ENCODE measurements at regions not wholly inside any gene's neighbourhood (a gene's known extent, or its start where the extent isn't known, plus 50 kb on each side); places are given as distances from the start of the nearest gene placed in this dataset.

DNA sequence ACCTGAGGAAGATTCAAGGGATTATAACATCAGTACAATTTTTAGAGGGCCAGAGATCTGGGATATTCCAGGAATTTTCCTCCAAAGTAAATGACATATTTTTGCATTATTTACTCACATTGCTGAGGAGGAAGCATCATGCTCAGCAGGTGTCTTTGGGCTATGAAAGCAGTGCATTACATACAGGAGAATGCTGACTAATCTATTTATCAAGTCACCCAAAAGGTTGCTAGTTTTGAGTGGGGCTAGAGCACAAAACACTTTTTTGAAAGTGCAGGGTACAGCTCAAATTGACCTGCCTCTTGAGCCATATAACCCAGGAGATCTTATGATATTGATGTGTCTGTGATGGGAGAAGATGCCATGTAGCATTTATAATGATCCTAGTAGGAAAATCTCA is 603.1 kb downstream of the POM121L12 start:
- TF ChIP-seq, protein P1, sequence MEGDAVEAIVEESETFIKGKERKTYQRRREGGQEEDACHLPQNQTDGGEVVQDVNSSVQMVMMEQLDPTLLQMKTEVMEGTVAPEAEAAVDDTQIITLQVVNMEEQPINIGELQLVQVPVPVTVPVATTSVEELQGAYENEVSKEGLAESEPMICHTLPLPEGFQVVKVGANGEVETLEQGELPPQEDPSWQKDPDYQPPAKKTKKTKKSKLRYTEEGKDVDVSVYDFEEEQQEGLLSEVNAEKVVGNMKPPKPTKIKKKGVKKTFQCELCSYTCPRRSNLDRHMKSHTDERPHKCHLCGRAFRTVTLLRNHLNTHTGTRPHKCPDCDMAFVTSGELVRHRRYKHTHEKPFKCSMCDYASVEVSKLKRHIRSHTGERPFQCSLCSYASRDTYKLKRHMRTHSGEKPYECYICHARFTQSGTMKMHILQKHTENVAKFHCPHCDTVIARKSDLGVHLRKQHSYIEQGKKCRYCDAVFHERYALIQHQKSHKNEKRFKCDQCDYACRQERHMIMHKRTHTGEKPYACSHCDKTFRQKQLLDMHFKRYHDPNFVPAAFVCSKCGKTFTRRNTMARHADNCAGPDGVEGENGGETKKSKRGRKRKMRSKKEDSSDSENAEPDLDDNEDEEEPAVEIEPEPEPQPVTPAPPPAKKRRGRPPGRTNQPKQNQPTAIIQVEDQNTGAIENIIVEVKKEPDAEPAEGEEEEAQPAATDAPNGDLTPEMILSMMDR (IDR thresholded peaks at IDR 0.05): no peak
- no peak for TF ChIP-seq POLR2A (IDR thresholded peaks at IDR 0.05)
